GM13976 (cell line): ENCODE measurements at regions not wholly inside any gene's neighbourhood (a gene's known extent, or its start where the extent isn't known, plus 50 kb on each side); places are given as distances from the start of the nearest gene placed in this dataset.

Experiments used
- DNase-seq: peaks from one replicate; pipeline ENCODE4 v3.0.0; 2012; ENCODE audit warnings: low spot score
- CTCF ChIP-seq: IDR thresholded peaks from 2 replicates; pipeline ENCODE4 v1.5.1; 2012; ENCODE audit warnings: borderline replicate concordance, mild to moderate bottlenecking; ENCODE audit not compliant: insufficient read depth; ENCODE audit errors: extremely low read depth, missing control alignments, control extremely low read depth
- in situ Hi-C: fragments of 300-500 bp; cut with MboI; formaldehyde crosslinking; loops from one replicate; pipeline ENCODE4 v1.12.0; 2022; ENCODE audit warnings: low sequenced_read_pairs, mixed read lengths, inconsistent platforms; ENCODE audit not compliant: unreplicated experiment

DNA sequence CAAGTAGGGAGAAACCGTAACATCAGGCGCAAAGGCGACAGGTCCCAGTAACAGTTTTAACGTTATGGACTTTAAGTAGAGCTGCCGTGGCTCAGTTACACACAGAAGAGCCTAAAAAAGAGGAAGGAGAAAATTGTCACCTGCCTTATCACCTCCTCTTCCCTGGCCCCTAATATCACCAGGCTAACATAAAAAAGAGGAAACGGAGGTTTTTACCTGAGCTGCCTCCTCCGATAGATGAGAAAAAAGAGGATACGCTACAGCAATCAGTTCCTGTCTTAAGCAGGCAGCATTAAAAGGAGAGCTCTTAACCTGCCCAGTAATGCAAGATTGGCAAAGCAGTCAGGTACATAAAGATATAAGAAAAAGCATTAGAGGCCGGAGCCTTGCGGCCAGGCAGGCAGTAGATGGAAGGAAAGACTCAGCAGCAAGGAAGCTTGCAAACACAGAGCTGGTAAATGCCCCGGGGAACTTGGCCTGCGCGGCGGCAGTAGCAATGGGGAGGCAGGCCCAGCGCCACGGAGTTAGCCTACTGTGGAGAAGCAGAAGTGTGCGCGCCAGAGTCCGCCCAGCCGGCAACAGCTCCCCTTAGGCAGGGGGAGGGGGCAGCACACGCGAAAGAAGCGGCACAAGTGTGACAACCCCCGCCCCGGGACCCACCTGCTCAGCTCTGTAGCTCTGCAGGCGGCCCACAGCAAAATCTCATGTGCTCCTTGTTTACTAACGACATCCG is 116.3 kb upstream of the SCN7A start:
- TF ChIP-seq CTCF, result no peak
- DNase-seq, result no peak
- in situ Hi-C loops, result no loop called here

DNA sequence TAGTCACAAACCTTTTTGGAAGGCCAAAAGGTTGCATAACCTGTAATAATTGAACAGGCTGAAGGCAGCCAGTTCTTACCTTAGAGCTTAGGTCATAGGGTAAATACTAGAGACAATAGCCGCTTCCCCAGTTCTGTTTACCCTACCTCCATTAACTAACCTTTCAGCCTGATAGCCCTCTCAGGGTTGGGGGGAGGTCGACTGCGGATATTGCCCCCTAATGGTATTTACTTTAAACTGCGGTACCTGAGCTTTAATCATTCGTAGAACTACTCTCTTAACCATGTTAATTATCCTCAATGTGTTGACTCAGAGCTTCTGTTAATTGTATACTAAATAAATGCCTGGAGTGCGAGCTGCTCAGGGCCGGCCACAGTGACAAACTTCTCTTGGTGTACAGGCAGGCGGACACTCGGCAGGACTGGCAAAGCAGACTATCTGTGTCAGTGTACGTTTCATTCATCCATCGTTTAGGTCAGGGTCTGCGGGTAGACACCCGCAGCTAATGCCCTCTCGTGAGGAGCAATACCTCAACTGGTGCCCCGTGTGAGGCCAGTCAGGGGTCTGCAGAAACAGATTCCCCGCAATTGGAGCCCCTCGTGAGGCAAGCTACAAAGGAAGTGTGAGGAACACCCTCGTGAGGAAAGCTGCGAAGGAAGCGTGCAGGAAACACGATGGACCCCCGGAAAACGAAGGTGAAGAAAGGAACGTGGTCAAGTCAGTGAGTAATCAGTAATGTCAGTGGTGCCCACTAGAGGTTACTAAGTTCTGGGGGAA is 115.3 kb upstream of the SCN7A start:
- no peak for TF ChIP-seq CTCF
- DNase-seq, result no peak
- in situ Hi-C loops, result no loop called here

DNA sequence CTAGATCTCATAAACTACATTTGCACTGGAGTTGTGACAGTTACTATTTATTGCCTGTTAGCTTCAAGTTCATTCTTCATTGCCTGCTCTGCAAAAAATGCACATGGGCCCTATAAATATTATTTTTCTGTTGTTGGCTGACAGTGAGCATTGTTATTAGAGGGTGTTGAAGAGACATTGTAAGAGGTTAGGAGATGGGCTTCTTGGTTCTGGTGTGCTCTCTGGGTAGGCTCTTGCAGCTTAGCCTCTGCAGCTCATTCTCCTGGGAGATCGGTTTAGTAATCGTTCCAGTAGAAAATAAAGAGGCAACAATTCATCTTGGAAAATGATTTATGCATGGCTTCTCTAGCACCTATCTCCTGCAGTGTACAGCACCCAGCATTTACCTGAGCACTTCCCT is 113.8 kb upstream of the SCN7A start:
- no peak for TF ChIP-seq CTCF
- DNase-seq, result no peak
- in situ Hi-C loops, result no loop called here

DNA sequence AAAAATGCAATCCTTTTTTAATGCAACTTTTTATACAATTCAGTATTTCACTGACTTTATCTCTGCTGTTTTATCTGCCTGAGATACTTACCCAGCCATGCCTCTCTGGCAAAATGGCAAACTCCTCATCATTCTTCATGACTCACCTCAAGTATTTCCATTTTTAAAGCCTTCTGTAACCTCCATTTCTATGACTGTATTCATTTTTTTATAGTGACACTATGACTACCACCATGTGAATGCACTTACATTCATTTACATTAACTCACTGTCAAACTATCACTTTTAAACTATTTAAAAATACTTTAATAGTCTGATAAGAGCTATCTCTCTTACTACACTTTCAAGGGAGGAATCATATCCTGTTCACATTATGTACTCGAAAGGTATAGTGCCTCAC is 99.4 kb upstream of the SCN7A start:
- no peak for TF ChIP-seq CTCF
- no peak for DNase-seq
- in situ Hi-C loops, result no loop called here

- TF ChIP-seq CTCF, result no peak
- DNase-seq, result no peak
- in situ Hi-C loops, result no loop called here
These were observed 98.7 kb upstream of the SCN7A start for GRCh38 chr2:166592750-166593149.

- in situ Hi-C loops, result no loop called here
- TF ChIP-seq CTCF, result no peak
- DNase-seq, result no peak
These were observed 97.2 kb upstream of the SCN7A start for GRCh38 chr2:166591226-166591625.
